ENCODE measurements at regions not wholly inside any gene's neighbourhood (a gene's known extent, or its start where the extent isn't known, plus 50 kb on each side); places are given as distances from the start of the nearest gene placed in this dataset.

- DNase-seq (ENCODE audit: low spot score), result no peak
- TF ChIP-seq CTCF (IDR thresholded peaks at IDR 0.05; ENCODE audit: borderline replicate concordance, control extremely low read depth, extremely low read depth, insufficient read depth, missing control alignments), result no peak
- in situ Hi-C loops (cut with MboI; ENCODE audit: low sequenced_read_pairs, unreplicated experiment), result no loop called here
Observed at GRCh38 chr4:148574911-148575310, 132.7 kb upstream of the NR3C2 start.

- in situ Hi-C loops (cut with MboI; ENCODE audit: low sequenced_read_pairs, unreplicated experiment), result no loop called here
- DNase-seq (ENCODE audit: low spot score), result no peak
- no peak for TF ChIP-seq CTCF (IDR thresholded peaks at IDR 0.05; ENCODE audit: borderline replicate concordance, control extremely low read depth, extremely low read depth, insufficient read depth, missing control alignments)
Observed at GRCh38 chr4:148574502-148574901, 132.3 kb upstream of the NR3C2 start.

- in situ Hi-C loops (cut with MboI; ENCODE audit: low sequenced_read_pairs, unreplicated experiment), result no loop called here
Observed at GRCh38 chr4:148574066-148574465, 131.9 kb upstream of the NR3C2 start.

GRCh38 chr4:148573296-148573695 is 131.1 kb upstream of the NR3C2 start:
- no peak for TF ChIP-seq CTCF (IDR thresholded peaks at IDR 0.05; ENCODE audit: borderline replicate concordance, control extremely low read depth, extremely low read depth, insufficient read depth, missing control alignments)
- in situ Hi-C loops (cut with MboI; ENCODE audit: low sequenced_read_pairs, unreplicated experiment), result no loop called here
- DNase-seq (ENCODE audit: low spot score), result no peak

More at GRCh38 chr4:148574066-148574465, 131.9 kb upstream of the NR3C2 start:
- DNase-seq (ENCODE audit: low spot score), result no peak
- no peak for TF ChIP-seq CTCF (IDR thresholded peaks at IDR 0.05; ENCODE audit: borderline replicate concordance, control extremely low read depth, extremely low read depth, insufficient read depth, missing control alignments)

- in situ Hi-C loops (cut with MboI; ENCODE audit: low sequenced_read_pairs, unreplicated experiment), result no loop called here
- DNase-seq (ENCODE audit: low spot score), result no peak
- no peak for TF ChIP-seq CTCF (IDR thresholded peaks at IDR 0.05; ENCODE audit: borderline replicate concordance, control extremely low read depth, extremely low read depth, insufficient read depth, missing control alignments)
Observed at GRCh38 chr4:148565801-148566200, 123.6 kb upstream of the NR3C2 start.

GRCh38 chr4:148563684-148564083 is 121.5 kb upstream of the NR3C2 start:
- in situ Hi-C loops (cut with MboI; ENCODE audit: low sequenced_read_pairs, unreplicated experiment), result no loop called here
- DNase-seq (ENCODE audit: low spot score), result no peak
- TF ChIP-seq CTCF (IDR thresholded peaks at IDR 0.05; ENCODE audit: borderline replicate concordance, control extremely low read depth, extremely low read depth, insufficient read depth, missing control alignments), result no peak

GRCh38 chr4:148561467-148561866 is 119.3 kb upstream of the NR3C2 start:
- in situ Hi-C loops (cut with MboI; ENCODE audit: low sequenced_read_pairs, unreplicated experiment), result no loop called here
- DNase-seq (ENCODE audit: low spot score), result no peak
- no peak for TF ChIP-seq CTCF (IDR thresholded peaks at IDR 0.05; ENCODE audit: borderline replicate concordance, control extremely low read depth, extremely low read depth, insufficient read depth, missing control alignments)
